ENCODE measurements at regions not wholly inside any gene's neighbourhood (a gene's known extent, or its start where the extent isn't known, plus 50 kb on each side); places are given as distances from the start of the nearest gene placed in this dataset.
"Not testable (repeated sequence)": the region's sequence is repeated elsewhere in the genome, so short reads cannot be mapped to it uniquely, and the experiment has no call there.

DNA sequence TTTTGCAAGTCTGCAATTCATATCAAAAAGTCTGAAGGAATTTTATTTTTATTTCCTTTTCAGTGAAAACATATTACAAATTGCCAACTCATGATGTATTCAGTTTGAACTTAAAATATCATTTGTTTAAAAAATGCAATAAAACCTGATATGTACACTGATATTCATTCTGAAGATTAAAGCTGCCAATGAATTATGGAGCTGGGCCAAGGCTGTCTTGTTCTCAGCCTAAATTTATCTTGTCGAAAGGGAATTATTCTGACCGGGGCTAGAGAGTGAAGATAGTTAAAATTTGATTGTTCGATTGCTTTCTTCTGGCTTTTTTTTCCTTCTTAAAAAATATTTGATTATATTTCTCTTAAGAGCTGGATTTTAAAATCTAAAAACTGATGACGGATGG, 54.0 kb upstream of the RBFOX1 start:
- no peak for DNase-seq

DNA sequence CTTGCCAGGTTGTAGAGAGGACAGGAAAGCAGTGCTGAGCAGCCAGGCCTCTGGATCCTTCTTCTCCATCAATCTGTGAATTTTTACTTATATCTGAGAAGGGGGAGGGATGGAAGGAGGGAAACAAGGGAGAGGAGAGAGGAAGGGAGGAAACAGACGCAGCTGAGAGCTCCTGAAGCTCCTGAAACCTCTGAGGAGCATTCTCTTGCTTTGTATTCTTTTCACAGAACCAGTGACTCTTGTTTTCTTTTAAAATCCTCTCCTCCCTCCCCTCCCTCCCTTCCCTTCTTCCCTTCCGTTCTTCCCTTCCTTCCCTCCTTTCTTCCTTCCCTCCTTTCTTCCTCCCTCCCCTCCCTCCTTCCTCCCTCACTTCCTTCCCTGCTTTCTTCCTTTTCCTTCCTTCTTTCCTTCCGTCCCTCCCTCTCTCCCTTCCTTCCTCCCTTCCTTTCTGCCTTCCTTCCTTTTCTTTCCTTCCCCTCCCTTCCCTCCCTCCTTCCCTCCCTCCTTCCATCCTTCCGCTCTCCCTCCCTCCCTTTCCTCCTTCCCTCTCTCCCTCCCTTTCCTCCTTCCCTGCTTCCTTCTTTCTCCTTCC, 60.0 kb upstream of the RBFOX1 start:
- DNase-seq: no peak

DNA sequence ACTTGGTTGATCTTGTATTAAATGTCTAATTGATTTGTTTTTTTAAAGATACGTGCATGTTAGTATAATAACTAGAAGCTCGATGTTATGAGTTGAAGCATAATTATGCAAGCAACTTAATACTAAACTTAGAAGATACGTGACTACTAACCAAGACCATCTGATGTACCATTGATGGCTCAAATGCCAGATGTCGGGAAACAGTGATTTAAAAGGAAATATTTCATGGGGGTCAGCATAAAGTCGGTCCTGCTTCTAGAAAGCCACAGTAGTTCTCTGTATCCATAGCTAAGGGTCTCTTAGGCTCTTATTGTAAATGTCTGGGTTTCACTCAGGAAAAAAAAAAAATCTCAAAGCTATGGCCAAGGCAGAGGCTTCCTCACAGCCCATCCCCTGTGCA, 61.2 kb upstream of the RBFOX1 start:
- no peak for DNase-seq

DNA sequence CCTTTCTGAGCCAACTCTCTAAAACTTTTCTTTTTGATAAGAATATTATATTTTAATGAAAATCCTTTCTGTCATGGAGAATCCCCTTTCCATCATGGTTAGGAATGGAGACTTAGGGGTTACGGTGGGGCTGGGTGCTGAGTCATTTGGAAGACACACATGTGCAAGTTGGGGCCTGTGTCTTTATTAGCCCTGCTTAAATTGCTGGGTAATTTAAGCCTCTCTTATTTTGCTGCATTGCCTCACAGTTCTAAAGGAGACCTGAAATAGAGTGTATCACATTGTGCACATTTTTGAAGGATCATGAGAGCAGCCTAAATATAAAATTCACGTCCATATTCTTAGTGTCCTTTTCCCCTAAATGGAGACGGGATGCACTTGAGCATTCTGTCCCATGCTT, 61.8 kb upstream of the RBFOX1 start:
- no peak for DNase-seq

DNA sequence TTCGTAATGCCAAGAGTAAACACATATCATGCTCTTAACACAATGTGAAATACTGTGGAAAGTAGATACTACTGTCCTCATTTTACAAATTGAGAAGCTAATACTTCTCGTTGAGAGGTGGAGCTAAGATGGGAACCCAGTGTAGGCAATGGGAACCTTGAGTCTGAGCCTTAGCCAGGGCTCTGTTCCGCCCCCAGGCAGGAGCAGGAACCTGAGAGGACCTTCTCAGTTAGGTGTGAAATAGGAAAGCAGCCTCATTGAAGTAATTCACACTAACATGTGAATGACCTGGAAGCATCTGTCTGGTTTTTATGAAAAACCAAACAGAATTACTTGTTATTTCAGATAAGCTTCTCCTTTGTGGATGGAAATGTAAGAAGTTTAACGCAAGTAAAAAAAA, 62.6 kb upstream of the RBFOX1 start:
- no peak for DNase-seq

DNA sequence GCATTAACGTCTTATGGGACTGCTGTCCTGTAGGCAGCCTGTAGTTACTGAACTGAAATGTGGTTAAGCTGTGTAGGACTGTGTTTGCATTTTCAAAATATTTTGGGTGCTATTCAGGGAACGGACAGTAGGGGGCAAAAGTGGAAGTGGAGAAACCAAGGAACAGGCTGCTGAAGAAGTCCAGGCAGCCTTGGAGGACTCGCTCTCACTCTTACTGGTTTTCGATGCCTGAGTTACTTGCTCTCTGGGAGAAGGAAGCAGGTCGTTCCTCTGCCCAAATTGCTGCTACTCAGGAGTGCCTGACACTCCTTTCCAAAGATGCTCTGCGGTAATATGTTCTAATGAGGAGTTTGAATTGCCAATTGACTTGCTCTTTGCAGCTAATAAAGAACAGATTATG, 64.5 kb upstream of the RBFOX1 start:
- DNase-seq: no peak

DNA sequence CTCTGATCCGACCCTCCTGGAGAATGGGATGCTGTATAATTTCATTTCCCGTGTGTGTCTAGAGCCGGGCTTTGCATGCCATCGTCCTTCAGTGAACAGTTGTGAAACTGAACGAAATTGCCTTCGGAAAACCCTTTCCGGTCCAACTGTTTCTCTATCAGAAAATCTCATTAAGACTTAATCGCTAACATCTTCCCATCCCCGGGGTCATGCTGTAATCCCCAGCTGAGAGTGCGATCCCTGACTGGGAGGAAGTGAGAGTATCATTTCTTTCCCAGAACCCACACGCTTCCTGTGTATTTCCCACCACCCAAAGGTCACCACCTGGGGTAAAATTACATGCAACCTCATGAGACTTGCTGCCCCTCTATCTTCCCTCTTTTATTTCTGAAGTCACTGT, 75.6 kb upstream of the RBFOX1 start:
- no peak for DNase-seq

DNA sequence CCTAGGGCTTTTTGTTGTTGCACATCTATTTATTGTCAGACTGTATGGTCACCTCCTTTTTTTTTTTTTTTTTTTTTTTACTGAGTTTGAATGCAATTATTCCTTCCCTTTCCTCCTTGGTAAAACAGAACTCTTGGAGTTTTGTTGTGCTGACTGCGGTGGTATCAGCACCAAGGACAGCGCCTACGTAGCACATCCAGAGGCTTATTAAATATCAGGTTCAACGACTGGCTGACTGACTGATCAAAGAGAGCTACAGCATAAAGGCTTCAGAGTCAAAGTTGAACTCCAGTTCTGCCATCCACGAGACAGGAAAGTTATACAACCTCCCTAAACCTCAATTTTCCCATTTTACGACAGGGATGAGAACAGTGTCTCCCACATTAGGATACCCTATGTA, 86.1 kb upstream of the RBFOX1 start:
- DNase-seq: no peak

DNA sequence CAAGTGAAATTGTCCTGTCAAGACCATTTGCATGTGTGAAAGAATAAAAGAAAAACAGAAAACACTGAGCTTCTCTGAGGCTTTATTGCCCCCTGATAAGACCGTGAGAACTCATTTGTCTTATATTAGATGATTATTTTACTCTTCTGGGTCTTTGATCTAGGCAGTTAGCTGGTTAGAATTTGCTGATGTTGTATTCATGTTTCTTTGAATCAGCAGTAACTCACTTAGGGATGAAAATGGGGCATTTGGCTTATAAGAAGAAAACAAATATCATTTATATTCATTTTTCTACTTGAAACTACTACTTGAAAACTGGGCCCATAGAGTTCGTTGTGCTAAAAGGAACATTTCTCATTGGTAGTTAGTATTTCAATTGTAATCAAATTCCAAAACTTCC, 93.1 kb upstream of the RBFOX1 start:
- DNase-seq: no peak

DNA sequence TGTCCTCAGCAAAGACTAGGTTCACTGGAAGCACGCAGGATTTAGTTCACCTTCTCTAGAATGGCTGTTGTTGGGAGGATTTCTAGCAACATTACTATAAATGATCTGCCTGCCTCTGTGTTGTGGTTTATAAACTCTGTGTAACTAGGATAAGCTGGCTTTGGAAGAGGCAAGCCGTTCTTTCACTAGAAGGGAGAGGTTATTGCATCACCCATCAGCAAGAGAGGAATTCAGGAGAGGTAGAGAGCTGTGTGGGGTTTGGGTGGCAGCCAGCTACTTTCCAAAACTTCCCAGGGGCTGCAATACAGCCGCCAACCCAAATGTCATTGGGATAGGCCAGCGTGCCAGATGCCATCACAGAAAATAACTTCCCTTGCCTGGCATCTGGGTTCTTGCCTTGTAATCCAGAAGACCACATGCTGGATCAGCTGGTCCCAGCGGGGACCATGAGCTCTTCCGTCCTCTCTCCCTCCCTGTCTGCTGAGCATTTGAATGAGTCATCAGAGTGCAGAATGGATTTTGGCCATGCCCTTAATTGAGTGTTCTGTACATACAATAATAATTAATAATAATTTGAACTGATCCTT, 95.7 kb upstream of the RBFOX1 start:
- DNase-seq: no peak

DNA sequence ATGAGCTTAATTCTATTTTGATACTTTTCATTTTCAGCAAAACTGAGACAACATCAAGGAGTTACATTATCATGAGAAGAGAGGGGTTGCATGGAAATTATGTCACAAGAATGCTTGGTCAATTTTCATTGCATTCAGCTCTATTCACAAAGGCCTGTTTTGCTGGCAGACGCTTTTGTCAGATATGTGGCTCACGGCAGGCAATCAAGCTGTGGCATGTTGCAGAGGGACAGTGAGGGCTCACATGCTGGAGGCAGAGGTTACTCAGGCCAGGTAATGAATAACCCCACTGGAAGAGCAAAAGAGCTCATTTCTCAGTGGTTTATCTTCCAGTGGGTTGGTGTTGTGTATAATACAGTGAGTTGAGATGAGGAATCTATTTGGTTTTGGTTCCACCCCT, 98.7 kb upstream of the RBFOX1 start:
- DNase-seq: no peak

DNA sequence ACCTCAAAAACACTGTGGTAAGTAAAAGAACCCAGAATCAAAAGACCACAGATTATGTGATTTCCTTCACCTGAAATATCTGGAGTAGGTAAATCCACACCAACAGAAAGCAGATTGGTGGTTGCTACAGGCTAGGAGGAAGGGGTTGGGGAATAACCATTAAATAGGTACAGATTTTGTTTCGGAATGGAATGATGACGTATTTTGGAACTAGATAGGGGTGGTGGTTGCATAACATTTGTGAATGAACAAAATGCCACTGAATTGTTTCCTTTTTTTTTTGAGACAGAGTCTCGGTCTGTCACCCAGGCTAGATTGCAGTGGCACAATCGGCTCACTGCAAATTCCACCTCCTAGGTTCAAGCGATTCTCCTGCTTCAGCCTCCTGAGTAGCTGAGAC, 100.9 kb upstream of the RBFOX1 start:
- no peak for DNase-seq

DNA sequence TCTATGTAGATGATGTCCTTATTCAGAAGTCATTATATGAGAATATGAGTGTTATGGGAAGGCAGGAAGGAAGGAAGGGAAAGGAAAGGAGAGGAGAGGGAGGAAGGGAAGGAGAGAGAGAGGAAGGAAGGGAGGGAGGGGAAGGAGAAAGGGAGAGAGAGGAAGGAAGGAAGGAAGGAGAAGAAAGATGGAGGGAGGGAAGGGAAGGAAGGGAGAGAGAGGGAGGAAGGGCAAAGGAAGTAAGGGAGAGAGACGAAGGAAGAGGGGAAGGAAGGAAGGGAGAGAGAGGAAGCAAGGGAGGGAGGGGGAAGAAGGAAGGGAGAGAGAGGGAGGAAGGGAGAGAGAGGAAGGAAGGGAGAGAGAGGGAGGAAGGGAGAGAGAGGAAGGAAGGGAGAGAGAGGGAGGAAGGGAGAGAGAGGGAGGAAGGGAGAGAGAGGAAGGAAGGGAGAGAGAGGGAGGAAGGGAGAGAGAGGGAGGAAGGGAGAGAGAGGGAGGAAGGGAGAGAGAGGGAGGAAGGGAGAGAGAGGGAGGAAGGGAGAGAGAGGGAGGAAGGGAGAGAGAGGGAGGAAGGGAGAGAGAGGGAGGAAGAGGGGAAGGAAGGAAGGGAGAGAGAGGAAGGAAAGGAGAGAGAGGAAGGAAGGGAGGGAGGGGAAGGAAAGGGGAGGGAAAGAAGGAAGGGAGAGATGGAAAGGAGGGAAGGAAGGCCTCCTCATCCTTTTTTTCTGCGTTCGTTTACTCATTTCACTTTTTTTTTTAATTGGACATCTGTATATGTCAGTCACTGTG, 103.0 kb upstream of the RBFOX1 start:
- not testable (repeated sequence) for DNase-seq

DNA sequence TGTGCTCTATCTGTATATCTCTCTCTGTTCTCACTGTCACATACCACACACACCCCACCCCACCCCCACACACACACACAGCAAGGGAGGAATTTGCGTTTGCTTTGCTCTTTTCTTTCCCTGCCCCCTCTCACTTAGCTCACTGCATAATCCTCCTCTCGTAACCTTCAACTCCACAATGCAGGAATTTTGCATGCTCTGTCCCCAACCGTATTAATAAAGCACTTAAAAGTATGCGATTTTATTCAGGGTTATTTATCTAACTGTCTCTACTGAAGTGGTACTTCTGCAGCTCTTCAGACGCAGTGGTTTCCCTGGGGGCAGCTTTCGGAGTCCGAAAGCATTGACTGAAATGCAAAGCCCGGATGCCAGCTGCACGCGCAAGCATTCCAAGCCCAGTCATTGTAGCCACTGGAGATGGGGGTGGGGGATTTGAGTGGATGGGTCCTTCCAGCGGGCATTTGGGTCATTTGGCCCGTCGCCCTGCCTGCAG, 105.4 kb upstream of the RBFOX1 start:
- no peak for DNase-seq

DNA sequence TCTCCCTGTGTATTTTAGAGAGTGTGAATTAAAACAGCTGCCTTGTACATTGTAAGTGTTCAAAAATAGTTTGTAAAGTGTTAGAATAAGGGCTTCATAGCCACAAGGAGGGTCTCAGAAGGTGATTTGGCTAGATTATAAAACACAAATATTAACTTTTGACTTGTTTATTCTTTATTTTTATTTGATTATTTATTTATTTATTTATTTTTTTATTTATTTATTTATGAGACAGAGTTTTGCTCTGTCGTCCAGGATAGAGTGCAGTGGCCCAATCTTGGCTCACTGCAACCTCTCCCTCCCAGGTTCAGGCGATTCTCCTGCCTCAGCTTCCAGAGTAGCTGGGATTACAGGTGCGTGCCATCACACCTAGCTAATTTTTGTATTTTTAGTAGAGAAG, 111.5 kb upstream of the RBFOX1 start:
- DNase-seq: no peak

DNA sequence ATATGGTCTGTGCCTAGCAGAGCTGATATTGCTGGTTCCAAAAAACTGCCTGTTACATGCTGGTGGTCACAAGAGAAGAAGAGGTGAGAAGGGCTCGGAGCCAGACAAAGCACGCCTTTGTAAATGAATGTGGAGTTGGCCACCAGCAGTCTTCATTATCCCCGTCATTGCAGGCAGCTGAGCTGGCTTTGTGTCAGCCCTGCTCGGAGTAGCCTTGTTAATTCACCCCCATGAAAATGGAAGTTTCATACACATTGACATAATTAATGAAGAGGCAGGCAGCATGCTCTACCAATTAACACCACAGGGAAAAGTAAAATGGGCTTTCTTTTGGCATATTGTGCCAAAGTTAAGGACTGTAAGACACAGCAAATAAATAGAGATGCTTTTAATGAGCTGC, 113.7 kb upstream of the RBFOX1 start:
- DNase-seq: no peak

DNA sequence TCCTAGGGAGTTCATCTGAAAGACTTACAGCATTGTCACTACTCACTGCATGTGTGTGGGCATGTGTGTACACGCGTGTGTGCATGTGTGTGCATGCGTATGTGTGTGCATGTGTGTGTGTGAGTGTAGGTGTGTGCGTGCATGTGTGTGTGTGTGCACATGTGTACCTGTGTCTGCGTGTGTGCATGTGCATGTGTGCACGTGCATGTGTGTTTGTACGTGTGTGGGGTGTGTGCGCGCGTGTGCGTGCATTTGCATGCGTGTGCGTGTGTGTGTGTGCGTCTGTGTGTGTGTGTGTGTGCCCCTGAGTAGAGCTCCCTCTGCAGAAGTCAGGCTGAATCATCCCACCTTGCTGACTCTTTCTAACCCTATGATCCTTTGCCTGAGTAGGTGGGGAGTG, 114.8 kb upstream of the RBFOX1 start:
- DNase-seq: no peak

DNA sequence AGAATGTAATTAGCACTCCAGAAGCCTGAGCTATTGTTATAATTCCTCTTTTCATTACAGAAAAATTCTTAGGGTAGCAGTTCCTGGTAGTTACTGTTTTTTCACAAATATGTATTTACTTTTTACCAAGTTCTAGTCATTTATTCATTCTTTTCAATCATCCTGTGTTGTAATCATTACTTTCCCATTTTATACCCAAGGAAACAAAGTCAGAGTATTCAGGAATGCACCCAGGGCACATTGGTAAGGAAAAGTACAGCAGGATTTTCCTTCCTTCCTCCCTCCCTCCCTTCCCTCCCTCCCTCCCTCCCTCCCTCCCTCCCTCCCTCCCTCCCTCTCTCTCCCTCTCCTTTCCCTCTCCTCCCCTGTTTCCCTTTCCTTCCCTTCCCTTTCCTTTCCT, 115.9 kb upstream of the RBFOX1 start:
- no peak for DNase-seq

DNA sequence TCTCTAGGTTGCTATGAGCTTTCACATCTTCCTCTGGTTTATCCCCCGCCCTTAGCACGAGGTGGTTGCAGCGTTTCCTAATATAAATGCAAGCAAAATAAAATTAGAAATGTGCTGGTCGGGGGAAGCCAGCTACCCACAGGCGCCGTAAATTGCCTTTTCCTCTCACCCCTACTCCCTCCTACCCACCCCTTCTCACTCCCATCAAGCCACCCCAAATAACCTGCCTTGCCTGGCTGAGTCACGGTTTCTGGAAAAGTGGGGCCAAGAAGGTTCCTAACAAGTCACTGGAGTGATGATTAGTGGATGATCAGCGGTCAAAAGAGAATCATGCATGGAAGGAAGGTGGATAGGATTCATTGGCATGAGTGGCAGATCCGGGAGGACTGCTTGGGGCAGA, 120.9 kb upstream of the RBFOX1 start:
- DNase-seq: no peak

DNA sequence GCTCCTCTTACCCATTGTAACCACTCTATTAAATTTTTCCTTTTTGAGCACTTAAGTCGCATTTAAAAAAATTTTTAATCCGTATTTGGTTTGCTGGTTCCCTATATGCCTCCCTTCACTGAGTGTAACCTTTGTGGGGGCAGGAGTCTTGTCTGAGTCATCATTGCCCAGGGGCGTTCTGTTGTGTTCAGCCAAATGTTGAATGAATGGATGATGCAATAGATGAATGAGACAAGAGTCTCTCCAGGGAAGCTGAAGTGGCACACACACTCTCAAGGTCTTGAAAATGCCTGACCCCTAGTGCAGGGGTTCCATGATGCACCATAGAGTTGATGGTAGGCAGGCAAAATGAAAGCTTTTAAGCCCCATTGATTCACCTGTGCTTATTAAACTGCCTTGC, 123.0 kb upstream of the RBFOX1 start:
- no peak for DNase-seq

DNA sequence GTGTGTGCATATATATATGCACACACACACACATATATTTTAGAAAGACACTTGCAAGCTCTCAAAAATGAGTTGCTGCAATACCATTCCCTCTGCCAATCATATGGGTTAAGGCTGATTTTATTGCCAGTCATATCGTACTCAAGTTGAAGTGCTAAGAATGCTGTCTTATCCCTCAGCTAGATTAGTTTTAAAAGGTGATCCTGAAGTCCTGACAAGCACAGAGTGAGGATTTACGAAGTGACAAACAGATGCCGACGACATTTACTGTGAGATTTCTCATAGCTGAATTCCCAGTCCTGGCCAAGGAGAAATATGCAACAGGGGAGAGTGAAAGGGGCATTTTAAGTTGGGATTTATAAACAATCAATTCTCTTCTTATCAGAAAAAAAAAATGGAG, 126.2 kb upstream of the RBFOX1 start:
- DNase-seq: no peak

DNA sequence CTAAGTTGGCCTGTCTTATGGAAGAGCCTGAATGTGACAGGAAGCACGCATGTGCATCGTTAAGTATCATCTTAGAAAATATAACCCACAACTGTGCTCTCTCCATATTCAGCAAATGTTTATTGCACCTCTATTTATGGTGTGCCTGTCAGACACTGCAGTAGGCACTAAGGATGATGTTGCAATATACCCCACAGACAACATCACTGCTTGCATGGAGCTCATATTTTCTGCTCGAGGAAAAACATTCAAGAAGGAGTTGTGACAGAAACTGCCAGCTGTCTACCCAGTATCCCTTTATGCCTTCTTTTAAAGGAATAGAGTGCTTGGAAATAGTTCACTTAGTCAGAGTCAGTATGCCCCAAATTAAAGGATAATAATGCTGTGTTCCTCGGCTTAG, 132.3 kb upstream of the RBFOX1 start:
- DNase-seq: no peak

DNA sequence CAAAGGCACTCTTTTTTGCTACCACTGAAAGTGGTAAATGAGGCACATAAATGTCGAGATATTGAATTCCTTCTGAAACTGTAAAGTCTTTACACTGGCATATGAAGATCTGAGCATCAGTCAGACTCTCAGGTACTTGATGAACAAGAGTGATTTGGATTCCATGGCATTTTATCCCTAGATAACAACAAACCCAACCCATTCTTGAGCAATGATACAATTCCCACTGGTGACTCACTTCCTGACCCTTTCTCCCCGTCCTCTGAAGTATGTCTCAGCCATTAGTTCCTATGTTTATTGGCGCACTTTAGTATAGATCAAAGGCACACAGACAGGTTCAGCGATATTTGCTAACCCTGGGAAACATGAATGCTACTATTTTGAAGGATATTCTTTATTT, 147.0 kb upstream of the RBFOX1 start:
- no peak for DNase-seq

DNA sequence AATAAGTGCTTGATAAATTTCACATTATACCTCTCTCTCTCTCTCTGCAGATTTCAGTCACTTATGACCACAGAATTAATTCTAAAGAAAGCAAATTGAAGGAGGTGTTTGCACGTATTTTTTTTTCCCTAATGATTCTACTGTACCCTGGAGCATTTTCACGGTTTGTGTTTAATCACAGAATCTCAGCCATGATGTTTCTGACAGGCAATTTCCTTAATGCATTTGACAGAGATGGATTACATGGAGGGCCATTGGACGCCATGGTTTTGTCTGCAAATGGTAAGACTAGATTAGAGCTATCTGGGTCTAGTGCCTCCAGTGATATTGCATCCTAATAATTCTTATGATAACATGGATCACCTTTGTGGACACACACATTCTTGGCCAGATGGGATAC, 147.5 kb upstream of the RBFOX1 start:
- DNase-seq: no peak

DNA sequence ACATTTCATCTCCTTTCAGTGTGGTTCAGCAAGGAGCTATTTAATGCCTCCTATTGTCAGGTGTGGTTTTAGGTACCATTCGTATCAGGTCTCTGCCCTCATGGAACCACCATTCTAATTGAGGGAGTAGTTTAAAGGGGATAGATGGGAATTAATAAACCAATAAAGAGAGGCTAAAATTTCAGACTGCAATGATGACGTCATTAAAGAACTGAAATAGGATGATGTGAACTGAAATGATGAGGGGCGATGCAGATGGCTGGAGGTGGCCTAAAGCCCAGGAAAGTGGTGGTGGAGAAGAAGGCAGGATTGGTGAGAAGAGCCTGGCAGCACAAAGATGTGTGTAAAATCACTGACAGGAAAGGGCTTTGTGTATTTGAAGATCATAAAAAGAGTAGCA, 148.9 kb upstream of the RBFOX1 start:
- DNase-seq: no peak
